SH-SY5Y (cell line): ENCODE measurements at regions not wholly inside any gene's neighbourhood (a gene's known extent, or its start where the extent isn't known, plus 50 kb on each side); places are given as distances from the start of the nearest gene placed in this dataset.

Experiments used
- GATA2 ChIP-seq: IDR thresholded peaks from 2 replicates; pipeline ENCODE4 v1.6.1; 2011; ENCODE audit warnings: mild to moderate bottlenecking, low read depth, low read length
- GATA3 ChIP-seq: IDR thresholded peaks from 2 replicates; pipeline ENCODE4 v1.6.1; 2011; ENCODE audit warnings: low read depth, mild to moderate bottlenecking, low read length, moderate library complexity

DNA sequence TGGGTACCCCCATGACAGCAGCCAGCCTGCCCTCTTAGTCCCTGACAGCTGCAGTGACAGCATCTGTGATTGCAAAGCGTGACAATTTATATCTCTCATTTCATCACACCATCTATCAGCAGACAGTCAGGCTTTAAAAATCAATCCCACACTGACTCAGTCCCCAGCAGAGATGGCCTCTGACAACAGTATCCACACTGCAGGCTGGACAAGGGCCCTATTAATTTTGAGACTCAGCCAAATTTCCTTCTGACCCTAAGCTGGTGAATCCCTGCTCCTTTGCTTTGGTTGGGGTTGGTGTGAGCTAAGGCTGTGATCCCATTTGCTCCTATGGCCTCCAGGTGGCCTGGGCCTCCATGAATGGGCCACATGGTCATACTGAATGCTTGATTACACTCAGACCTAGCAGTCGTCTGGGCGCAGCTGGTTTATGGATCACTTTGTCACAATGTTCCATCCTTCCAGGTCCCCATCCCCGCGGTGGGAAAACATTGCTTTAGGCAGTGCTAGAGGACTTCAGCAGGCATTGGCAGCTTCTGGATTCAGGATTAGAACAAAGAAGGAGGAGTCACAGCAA, 68.2 kb upstream of the B3GAT1 start:
- TF ChIP-seq GATA2 (no peak), GATA3 (no peak)
